ENCODE measurements at regions not wholly inside any gene's neighbourhood (a gene's known extent, or its start where the extent isn't known, plus 50 kb on each side); places are given as distances from the start of the nearest gene placed in this dataset.

DNA sequence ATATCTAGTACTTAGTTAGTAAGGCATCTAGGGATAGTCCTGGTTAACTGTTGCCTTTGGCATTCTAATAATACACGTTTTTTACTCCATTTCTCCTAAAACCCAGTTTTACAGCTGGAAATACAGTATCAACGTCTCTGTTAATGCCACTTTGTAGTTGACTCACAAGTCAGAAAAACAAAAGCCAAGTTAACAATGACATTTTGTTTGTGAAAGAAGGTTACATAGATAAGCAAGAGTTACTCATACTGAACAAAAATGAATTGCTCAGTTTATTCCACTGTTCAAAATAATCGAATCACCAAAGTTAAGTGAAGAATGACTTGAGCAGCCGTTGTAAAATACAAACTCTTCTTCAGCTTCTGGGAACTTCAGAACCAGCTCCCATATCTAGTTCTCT is 540.3 kb downstream of the ETS1 start:
- H3K27ac ChIP-seq (replicated peaks in 1 of 4): no peak overlapping the region
- TF ChIP-seq POLR2A (IDR thresholded peaks at IDR 0.05; ENCODE audit: low read depth) (no peak), POLR2AphosphoS5 (IDR thresholded peaks at IDR 0.05) (no peak), EP300 (IDR thresholded peaks at IDR 0.05) (no peak)
- TF ChIP-seq, protein P1, sequence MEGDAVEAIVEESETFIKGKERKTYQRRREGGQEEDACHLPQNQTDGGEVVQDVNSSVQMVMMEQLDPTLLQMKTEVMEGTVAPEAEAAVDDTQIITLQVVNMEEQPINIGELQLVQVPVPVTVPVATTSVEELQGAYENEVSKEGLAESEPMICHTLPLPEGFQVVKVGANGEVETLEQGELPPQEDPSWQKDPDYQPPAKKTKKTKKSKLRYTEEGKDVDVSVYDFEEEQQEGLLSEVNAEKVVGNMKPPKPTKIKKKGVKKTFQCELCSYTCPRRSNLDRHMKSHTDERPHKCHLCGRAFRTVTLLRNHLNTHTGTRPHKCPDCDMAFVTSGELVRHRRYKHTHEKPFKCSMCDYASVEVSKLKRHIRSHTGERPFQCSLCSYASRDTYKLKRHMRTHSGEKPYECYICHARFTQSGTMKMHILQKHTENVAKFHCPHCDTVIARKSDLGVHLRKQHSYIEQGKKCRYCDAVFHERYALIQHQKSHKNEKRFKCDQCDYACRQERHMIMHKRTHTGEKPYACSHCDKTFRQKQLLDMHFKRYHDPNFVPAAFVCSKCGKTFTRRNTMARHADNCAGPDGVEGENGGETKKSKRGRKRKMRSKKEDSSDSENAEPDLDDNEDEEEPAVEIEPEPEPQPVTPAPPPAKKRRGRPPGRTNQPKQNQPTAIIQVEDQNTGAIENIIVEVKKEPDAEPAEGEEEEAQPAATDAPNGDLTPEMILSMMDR (IDR thresholded peaks at IDR 0.05): no peak

DNA sequence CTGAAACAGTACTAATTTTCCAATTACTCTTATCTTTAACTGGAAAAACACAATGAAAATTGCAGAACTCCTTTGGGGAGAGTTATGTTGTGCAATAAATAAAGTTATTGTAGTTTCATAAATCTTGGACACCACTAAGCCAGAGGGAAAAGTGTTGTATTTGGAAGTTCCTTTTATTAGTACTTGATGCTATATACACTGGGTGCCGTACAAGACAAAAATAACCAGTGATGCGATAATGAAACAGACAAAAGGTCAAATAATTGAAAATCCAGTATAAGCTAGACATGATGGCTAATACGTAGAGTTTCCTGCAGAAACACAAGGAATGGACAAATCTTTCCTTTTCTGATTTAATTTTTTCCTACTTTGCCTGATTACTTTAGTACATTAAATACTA is 541.1 kb downstream of the ETS1 start:
- H3K9me3 ChIP-seq: no peaks in the 10 kb centered on the region
- peaks cover 0 to 7% (median 0%) of the 10 kb centered on the region in 4 donors for H3K27me3 ChIP-seq
- DNase-seq (ENCODE audit: extremely low spot score): no peak
- intact Hi-C loops (cut with DNase I): no loop called here
- H3K4me3 ChIP-seq: no peak overlapping the region
- TF ChIP-seq POLR2A (IDR thresholded peaks at IDR 0.05; ENCODE audit: low read depth): no peak
- TF ChIP-seq, protein P1 (IDR thresholded peaks at IDR 0.05): no peak
- no peak for TF ChIP-seq POLR2AphosphoS5 (IDR thresholded peaks at IDR 0.05)
- TF ChIP-seq EP300 (IDR thresholded peaks at IDR 0.05): no peak
- no peaks in the 10 kb centered on the region for H3K36me3 ChIP-seq
- H3K27ac ChIP-seq (replicated peaks in 1 of 4): no peak overlapping the region
- H3K4me1 ChIP-seq: no peaks in the 10 kb centered on the region
- 55% methylated on average over 3 of the region's 3 CpGs for WGBS

More for the DNA sequence above, 540.3 kb downstream of the ETS1 start:
- Histone ChIP-seq H3K36me3 (no peaks in the 10 kb centered on the region), H3K27me3 (peaks cover 0 to 6% (median 0%) of the 10 kb centered on the region in 4 donors), H3K4me3 (no peak overlapping the region), H3K9me3 (no peaks in the 10 kb centered on the region), H3K4me1 (no peaks in the 10 kb centered on the region)
- intact Hi-C loops (cut with DNase I): no loop called here
- 73% methylated on average over 4 of the region's 4 CpGs for WGBS
- DNase-seq (ENCODE audit: extremely low spot score): no peak

DNA sequence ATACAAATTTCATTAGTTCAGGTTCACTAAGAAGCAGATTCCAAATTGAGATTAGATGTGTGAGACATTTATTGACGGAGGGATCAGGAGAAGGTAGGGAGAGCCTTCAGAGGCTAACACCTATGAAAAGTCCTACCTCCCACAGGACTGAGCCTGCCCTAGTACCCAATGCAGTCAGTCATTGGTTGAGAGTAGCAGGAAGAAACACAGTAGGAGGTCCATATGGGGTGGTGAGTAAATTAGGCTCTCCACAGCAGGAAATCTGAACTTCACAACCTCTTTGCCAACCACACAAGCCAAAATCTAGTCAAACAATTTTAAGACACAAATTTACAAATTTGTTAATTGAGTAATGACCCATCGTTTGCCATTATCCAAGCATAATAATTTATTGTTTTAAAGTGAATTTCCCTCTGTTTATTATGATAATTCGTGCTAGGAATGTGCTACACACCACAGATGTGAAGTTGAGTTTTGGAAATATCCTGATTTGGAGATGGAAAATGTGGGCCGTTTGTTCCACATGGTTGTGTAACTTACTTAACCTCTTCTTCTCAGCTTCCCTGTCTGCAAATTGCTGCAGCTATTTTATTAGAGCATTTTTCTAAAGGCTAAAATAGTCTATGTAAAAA is 542.1 kb downstream of the ETS1 start:
- TF ChIP-seq, protein P1 (IDR thresholded peaks at IDR 0.05): no peak
- TF ChIP-seq EP300 (IDR thresholded peaks at IDR 0.05) (no peak), POLR2AphosphoS5 (IDR thresholded peaks at IDR 0.05) (no peak), POLR2A (IDR thresholded peaks at IDR 0.05; ENCODE audit: low read depth) (no peak)
- 22% methylated on average over 4 of the region's 4 CpGs for WGBS
- no peaks in the 10 kb centered on the region for H3K36me3 ChIP-seq
- intact Hi-C loops (cut with DNase I): no loop called here
- no peaks in the 10 kb centered on the region for H3K9me3 ChIP-seq
- H3K27ac ChIP-seq (replicated peaks in 1 of 4): no peak overlapping the region
- no peak overlapping the region for H3K4me3 ChIP-seq
- H3K27me3 ChIP-seq: peaks cover 0 to 7% (median 0%) of the 10 kb centered on the region in 4 donors
- DNase-seq (ENCODE audit: extremely low spot score): no peak
- no peaks in the 10 kb centered on the region for H3K4me1 ChIP-seq

DNA sequence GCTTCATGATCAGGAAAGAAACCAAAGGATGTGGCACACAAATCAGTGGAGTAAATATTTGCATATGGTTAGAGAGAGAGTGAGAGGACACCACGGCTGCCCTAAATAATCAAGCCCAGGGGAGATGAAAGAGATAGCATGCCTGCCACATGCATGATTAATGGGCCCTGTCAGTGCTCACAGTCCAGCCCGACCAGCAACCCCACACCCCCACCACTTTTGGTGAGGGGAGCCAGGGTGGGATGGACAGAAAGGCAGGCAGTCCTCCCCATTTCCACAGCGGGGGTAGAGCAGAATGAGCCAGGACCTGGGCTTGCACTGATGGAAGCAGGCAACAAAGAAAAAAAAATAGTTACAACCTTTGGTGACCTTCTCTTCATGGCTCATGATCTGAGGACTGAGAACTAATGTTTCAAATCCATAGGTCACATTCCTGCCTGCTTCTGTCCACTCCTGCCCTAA is 545.0 kb downstream of the ETS1 start:
- Histone ChIP-seq H3K4me1 (no peaks in the 10 kb centered on the region), H3K27ac (replicated peaks in 1 of 4) (no peak overlapping the region), H3K27me3 (peaks cover 0 to 16% (median 0%) of the 10 kb centered on the region in 4 donors), H3K36me3 (no peaks in the 10 kb centered on the region), H3K4me3 (no peak overlapping the region), H3K9me3 (no peaks in the 10 kb centered on the region)
- no peak for TF ChIP-seq EP300 (IDR thresholded peaks at IDR 0.05)
- TF ChIP-seq POLR2A (IDR thresholded peaks at IDR 0.05; ENCODE audit: low read depth): no peak
- no peak for TF ChIP-seq POLR2AphosphoS5 (IDR thresholded peaks at IDR 0.05)
- TF ChIP-seq, protein P1 (IDR thresholded peaks at IDR 0.05): no peak
- intact Hi-C loops (cut with DNase I): no loop called here
- WGBS: 26% methylated on average over 3 of the region's 3 CpGs
- DNase-seq (ENCODE audit: extremely low spot score): no peak

DNA sequence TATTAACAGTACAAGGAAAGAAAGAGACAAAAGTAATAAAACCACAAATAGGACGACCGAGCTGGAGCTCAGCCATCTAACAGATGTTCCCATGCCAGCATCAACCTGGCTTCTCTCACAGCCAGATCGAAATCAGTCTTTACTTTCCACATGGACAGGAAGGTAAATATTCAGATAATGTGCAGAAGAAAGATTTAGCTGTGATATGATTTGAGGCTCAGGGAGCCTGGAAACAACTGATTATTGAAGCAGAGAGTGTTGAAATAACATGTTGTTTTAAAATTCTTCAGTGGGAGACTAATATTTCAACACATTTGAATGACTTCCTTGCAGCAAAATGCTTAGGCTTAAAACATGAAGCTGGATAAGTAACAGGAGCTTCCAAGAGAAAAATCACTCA is 546.8 kb downstream of the ETS1 start:
- TF ChIP-seq POLR2A (IDR thresholded peaks at IDR 0.05; ENCODE audit: low read depth) (no peak), POLR2AphosphoS5 (IDR thresholded peaks at IDR 0.05) (no peak), EP300 (IDR thresholded peaks at IDR 0.05) (no peak)
- TF ChIP-seq, protein P1 (IDR thresholded peaks at IDR 0.05): no peak
- DNase-seq (ENCODE audit: extremely low spot score): no peak
- Histone ChIP-seq H3K27ac (replicated peaks in 1 of 4) (no peak overlapping the region), H3K27me3 (peaks cover 0 to 28% (median 0%) of the 10 kb centered on the region in 4 donors), H3K4me3 (no peak overlapping the region), H3K36me3 (no peaks in the 10 kb centered on the region), H3K4me1 (no peaks in the 10 kb centered on the region), H3K9me3 (no peaks in the 10 kb centered on the region)
- intact Hi-C loops (cut with DNase I): no loop called here
- 22% methylated on average over 3 of the region's 3 CpGs for WGBS
